ENCODE measurements at regions not wholly inside any gene's neighbourhood (a gene's known extent, or its start where the extent isn't known, plus 50 kb on each side); places are given as distances from the start of the nearest gene placed in this dataset.
A peak's percentile ranks its signal among the peaks of the same experiment; 100 is the strongest.

DNA sequence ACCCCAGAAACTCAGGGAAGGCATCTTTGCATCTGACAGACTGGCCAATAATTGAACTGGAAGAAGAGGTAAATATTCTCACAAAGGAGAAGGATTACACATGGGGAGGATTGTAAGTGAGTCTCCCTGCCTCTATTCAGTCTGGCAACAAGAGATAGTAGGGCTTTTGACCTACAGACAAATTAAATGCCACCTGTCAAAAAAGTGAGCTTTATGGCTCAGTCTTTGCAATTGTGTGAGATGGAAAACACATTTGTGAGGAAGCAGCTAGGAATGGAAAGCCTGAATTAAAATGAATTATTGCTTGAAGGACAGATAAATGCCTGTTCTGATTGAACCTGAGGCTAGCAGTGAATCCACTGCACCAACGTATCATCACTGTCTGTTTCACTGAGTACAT lies 173.3 kb upstream of the GOLIM4 start:
- H3K9me3 ChIP-seq (ENCODE audit: low read length): peaks cover 3% of the 10 kb centered on the region
- no peak overlapping the region for H3K4me3 ChIP-seq (ENCODE audit: low read length)
- no peak overlapping the region for H2AFZ ChIP-seq (ENCODE audit: low read depth, low read length)
- peaks cover 16% of the 10 kb centered on the region for H3K4me1 ChIP-seq (ENCODE audit: insufficient read depth, low read length)
- no peaks in the 10 kb centered on the region for H3K27me3 ChIP-seq (ENCODE audit: insufficient read depth, low read length)
- peaks cover 3% of the 10 kb centered on the region for H3K36me3 ChIP-seq (ENCODE audit: insufficient read depth, low read length)

DNA sequence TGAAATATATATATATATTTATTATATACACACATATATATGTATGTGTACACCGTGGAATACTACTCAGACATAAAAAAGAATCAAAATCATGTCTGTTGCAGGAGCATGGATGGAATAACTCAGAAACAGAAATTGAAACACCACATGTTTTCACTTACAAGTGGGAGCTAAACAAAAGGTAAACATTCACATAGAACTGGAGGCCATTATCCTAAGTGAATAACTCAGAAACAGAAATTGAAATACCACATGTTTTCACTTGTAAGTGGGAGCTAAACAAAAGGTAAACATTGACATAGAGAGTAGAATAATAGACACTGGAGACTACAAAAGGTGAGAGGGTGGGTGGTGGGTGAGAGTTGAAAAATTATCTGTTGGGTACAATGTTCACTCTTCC lies 171.5 kb upstream of the GOLIM4 start:
- H3K9me3 ChIP-seq (ENCODE audit: low read length): no peaks in the 10 kb centered on the region

DNA sequence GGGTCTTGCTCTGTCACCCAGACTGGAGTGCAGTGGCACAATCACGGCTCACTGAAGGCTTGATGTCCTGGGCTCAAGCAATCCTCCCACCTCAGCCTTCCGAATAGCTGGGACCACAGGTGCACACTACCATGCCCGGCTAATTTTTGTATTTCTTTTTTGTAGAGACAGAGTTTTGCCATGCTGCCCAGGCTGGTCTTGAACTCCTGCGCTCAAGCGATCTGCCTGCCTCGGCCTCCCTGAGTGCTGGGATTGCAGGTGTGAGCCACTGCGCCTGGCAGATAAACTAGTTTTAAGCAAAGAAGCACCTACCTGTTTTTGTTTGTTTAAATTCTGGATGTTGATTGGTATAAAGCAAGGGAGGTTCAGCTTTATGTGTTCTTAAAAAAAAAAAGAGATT lies 170.6 kb upstream of the GOLIM4 start:
- H3K9me3 ChIP-seq (ENCODE audit: low read length): no peaks in the 10 kb centered on the region
- H2AFZ ChIP-seq (ENCODE audit: low read depth, low read length): no peak overlapping the region
- peaks cover 3% of the 10 kb centered on the region for H3K36me3 ChIP-seq (ENCODE audit: insufficient read depth, low read length)
- H3K4me3 ChIP-seq (ENCODE audit: low read length): no peak overlapping the region
- no peaks in the 10 kb centered on the region for H3K27me3 ChIP-seq (ENCODE audit: insufficient read depth, low read length)
- H3K4me1 ChIP-seq (ENCODE audit: insufficient read depth, low read length): no peaks in the 10 kb centered on the region

More for the DNA sequence above, 171.5 kb upstream of the GOLIM4 start:
- Histone ChIP-seq H3K4me1 (ENCODE audit: insufficient read depth, low read length) (peaks cover 8% of the 10 kb centered on the region), H2AFZ (ENCODE audit: low read depth, low read length) (no peak overlapping the region), H3K36me3 (ENCODE audit: insufficient read depth, low read length) (peaks cover 3% of the 10 kb centered on the region), H3K27me3 (ENCODE audit: insufficient read depth, low read length) (no peaks in the 10 kb centered on the region), H3K4me3 (ENCODE audit: low read length) (no peak overlapping the region)

DNA sequence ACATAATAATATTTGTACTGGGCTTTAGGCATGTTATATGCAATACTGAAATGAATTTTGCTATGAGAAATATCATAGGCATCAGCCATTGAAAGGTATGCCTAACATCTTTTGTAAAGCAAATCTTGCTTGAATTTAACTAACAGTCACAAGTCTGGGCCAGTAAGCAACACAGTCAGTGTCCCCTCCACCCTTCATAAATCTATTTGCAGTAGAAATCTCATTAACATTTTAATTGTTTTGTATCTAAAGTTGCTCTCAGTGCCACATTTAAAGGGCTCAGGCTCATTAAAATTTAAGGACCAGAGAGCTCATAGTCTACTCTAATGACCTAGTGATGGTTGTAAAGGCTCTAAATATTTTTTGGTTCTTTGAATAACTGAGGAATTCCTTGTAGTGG lies 167.2 kb upstream of the GOLIM4 start:
- Histone ChIP-seq H3K9me3 (ENCODE audit: low read length) (no peaks in the 10 kb centered on the region), H2AFZ (ENCODE audit: low read depth, low read length) (no peak overlapping the region), H3K36me3 (ENCODE audit: insufficient read depth, low read length) (peaks cover 3% of the 10 kb centered on the region), H3K4me1 (ENCODE audit: insufficient read depth, low read length) (no peaks in the 10 kb centered on the region), H3K4me3 (ENCODE audit: low read length) (no peak overlapping the region), H3K27me3 (ENCODE audit: insufficient read depth, low read length) (no peaks in the 10 kb centered on the region)

DNA sequence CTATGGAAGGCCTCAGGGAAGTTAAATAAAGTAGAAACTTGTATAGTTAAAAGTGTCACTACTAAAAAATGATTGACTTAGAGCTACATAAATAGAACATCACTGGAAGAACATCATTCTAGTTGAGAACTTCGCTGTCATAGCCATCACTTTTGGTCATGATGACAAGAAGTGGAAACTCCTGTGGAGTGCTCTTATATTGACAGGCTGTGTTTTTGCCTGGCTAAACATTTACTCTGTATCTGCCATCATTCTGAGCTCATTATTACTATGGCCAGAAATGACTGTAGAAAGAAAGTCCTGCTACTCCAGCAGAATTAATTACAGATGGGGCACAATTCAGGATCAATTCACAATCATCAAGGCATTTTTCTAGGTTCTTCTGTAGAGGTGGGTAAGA lies 165.1 kb upstream of the GOLIM4 start:
- Histone ChIP-seq H2AFZ (ENCODE audit: low read depth, low read length) (no peak overlapping the region), H3K36me3 (ENCODE audit: insufficient read depth, low read length) (no peaks in the 10 kb centered on the region), H3K9me3 (ENCODE audit: low read length) (peaks cover 3% of the 10 kb centered on the region), H3K4me1 (ENCODE audit: insufficient read depth, low read length) (no peaks in the 10 kb centered on the region), H3K27me3 (ENCODE audit: insufficient read depth, low read length) (no peaks in the 10 kb centered on the region), H3K4me3 (ENCODE audit: low read length) (no peak overlapping the region)

DNA sequence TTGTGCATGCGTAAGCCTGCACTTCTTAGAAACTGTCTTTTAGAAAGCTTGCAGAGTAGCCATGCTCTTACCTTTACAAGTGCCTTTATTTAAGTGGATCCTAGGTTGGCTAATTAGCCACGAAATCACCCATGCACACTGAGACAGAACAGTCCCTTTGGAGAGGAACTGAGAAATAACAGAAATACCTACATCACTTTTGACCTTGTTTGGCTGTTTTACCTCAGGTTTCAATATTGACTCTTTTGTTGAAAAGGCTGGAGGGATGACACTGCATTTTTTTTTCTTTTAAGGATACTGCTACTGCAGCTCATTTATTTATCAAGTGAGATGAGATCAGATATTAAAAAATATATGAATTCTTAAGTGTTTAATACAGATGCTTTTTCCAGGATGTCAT lies 155.6 kb upstream of the GOLIM4 start:
- Histone ChIP-seq H3K4me3 (ENCODE audit: low read length) (peak overlapping the region; percentile 77), H3K9me3 (ENCODE audit: low read length) (peaks cover 18% of the 10 kb centered on the region), H2AFZ (ENCODE audit: low read depth, low read length) (no peak overlapping the region), H3K4me1 (ENCODE audit: insufficient read depth, low read length) (peaks cover 21% of the 10 kb centered on the region), H3K36me3 (ENCODE audit: insufficient read depth, low read length) (peaks cover 4% of the 10 kb centered on the region), H3K27me3 (ENCODE audit: insufficient read depth, low read length) (no peaks in the 10 kb centered on the region)

DNA sequence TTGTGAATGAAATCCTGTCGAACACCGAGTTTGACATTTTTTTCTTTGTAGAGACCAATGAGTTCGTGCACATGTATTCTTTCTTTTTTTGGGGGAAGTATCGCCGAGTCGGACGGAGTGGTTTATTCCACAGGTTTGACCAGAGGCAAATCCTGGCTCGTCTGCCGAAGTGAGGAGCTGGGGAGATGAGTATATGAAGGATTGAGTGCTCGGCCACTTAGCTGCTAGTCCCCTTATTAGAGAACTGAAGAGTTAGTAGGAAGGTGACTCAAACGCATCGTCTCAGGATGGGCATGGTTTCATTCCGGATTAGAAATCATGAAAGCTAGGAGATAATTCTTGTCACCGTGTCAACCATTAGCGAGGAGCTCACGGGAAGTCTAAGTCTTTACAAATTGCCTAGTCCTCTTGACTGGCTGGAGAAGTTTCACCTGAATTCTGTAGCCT lies 154.7 kb upstream of the GOLIM4 start:
- Histone ChIP-seq H3K36me3 (ENCODE audit: insufficient read depth, low read length) (peaks cover 4% of the 10 kb centered on the region), H2AFZ (ENCODE audit: low read depth, low read length) (peak overlapping the region; percentile 92), H3K4me1 (ENCODE audit: insufficient read depth, low read length) (peaks cover 21% of the 10 kb centered on the region), H3K4me3 (ENCODE audit: low read length) (peak overlapping the region; percentile 77), H3K27me3 (ENCODE audit: insufficient read depth, low read length) (no peaks in the 10 kb centered on the region), H3K9me3 (ENCODE audit: low read length) (peaks cover 11% of the 10 kb centered on the region)

DNA sequence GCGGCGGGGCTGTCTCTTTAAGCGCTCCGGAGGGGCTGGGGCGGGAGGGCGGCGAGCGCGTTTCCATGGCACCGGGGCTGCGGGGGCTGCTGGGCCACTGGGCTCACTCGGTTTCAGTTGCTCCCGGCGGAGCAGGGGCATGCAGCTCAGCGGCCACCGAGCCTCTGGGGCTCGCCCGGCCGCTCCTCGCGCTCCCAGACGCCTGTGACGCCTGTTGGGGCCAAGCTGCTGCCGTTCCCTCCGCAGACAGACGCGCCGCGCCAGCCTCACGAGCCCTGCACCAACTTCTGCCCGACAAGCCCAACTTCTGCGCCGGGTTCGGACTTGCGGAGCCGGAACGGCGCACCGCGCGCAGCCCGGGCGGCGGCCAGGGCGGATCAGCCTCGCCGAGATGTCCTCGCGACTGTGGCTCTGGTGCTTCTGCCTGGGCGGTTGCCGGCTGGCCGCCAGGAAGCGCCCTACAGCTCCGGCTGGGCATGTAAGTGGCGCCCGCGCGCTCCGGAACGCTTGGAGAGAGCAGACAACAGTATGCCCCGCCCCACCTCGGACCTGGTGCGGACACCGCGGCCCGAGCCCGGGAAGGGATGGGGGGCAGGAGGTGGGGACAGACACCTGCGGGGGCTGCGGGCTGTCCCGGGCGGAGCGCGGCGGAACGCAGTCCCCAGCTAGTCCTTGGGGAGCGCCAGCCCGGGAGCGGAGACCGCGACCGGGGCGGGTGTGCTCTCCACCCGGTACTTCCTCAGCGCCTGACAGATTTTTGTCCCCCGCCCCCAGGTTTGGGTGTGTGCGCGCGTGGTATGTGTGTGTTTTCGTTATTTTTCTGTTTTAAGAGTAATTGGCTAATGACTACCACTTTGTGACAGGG lies 154.1 kb upstream of the GOLIM4 start:
- H3K27me3 ChIP-seq (ENCODE audit: insufficient read depth, low read length): no peaks in the 10 kb centered on the region
- peak overlapping the region; percentile 92 for H2AFZ ChIP-seq (ENCODE audit: low read depth, low read length)
- H3K4me3 ChIP-seq (ENCODE audit: low read length): peak overlapping the region; percentile 77

DNA sequence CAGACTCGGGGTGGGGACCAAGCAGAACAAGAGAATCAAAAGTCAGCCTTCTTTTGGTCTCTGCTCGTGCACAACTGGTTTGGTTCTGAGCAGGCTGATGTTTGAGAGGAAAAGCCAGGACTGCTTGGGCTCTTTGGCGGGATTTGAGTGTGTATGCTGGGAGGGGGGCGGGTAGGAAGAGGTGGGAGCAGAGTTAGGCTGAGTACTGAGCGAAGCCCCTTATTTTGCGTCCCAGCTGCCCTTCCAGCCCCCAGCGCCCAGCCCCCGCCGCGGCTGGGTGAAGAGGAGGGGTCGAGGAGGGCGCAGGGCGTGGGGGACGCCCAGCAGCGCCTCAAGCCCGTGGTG lies 153.5 kb upstream of the GOLIM4 start:
- no peaks in the 10 kb centered on the region for H3K36me3 ChIP-seq (ENCODE audit: insufficient read depth, low read length)
- H3K4me1 ChIP-seq (ENCODE audit: insufficient read depth, low read length): peaks cover 21% of the 10 kb centered on the region
- H3K27me3 ChIP-seq (ENCODE audit: insufficient read depth, low read length): no peaks in the 10 kb centered on the region
- peaks cover 3% of the 10 kb centered on the region for H3K9me3 ChIP-seq (ENCODE audit: low read length)
- peak overlapping the region; percentile 77 for H3K4me3 ChIP-seq (ENCODE audit: low read length)
- H2AFZ ChIP-seq (ENCODE audit: low read depth, low read length): peak overlapping the region; percentile 92

More for the DNA sequence above, 154.1 kb upstream of the GOLIM4 start:
- Histone ChIP-seq H3K9me3 (ENCODE audit: low read length) (peaks cover 5% of the 10 kb centered on the region), H3K4me1 (ENCODE audit: insufficient read depth, low read length) (peaks cover 21% of the 10 kb centered on the region), H3K36me3 (ENCODE audit: insufficient read depth, low read length) (peaks cover 2% of the 10 kb centered on the region)

DNA sequence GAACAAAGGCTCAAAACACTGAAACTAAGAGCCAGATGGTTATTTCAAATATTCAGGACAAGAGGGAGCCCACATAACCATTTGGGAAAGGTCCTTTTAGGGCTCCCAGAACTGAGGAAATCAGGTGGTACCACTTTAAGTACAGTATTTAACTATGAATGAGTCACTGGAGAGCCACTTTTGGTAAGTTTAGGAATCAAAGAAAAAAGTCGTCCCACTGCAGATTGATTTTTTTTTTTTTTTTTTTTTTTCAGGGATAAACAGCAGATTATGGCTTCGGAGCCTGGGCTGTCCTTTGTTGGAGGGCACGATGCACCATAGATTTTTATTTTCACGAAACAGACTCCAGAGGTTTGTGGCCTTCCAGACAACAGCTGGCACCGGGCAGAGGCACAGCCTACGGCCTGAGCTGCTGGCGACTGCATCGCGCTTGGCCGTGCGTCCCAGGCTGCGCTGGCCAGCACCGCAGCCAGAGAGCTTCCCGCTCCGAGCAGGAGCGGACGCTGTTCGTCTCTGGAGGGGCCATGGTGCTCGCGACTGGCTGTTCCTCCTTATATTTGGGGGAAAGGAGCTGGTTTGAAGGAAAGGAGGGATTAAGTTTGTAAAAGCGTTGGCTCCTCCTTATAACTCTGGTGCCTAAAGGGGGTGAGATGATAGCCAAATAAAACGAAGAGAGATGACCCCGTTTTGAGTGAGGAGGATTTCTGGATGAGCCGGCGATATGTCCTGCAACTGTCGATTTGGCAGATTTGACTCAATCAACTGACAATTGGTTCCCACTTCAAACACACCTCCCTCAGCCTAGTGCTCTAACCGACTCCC lies 152.9 kb upstream of the GOLIM4 start:
- Histone ChIP-seq H3K27me3 (ENCODE audit: insufficient read depth, low read length) (no peaks in the 10 kb centered on the region), H3K4me1 (ENCODE audit: insufficient read depth, low read length) (peaks cover 21% of the 10 kb centered on the region), H3K9me3 (ENCODE audit: low read length) (peaks cover 3% of the 10 kb centered on the region)

DNA sequence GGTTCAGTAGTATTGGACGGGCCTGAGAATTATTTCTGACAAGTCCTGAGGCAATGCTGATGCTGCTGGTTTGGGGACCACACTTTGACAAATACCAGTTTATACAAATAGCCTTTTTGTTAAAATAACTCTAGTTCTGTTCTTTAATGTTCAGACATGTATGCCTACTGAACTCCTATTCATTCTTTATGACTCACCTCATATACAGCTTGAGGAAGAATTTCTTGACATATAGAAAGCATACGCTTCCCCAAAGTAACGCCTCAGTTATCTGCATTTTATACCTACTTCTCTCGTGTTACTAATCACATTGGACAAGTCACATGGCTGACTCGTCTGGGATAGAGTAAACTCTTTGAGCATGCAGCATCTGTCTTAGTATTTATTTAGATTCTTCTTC lies 145.4 kb upstream of the GOLIM4 start:
- no peaks in the 10 kb centered on the region for H3K27me3 ChIP-seq (ENCODE audit: insufficient read depth, low read length)
- no peak overlapping the region for H2AFZ ChIP-seq (ENCODE audit: low read depth, low read length)
- no peak overlapping the region for H3K4me3 ChIP-seq (ENCODE audit: low read length)
- H3K36me3 ChIP-seq (ENCODE audit: insufficient read depth, low read length): no peaks in the 10 kb centered on the region
- H3K4me1 ChIP-seq (ENCODE audit: insufficient read depth, low read length): no peaks in the 10 kb centered on the region
- peaks cover 1% of the 10 kb centered on the region for H3K9me3 ChIP-seq (ENCODE audit: low read length)

More for the DNA sequence above, 152.9 kb upstream of the GOLIM4 start:
- H3K36me3 ChIP-seq (ENCODE audit: insufficient read depth, low read length): no peaks in the 10 kb centered on the region
- peak overlapping the region; percentile 92 for H2AFZ ChIP-seq (ENCODE audit: low read depth, low read length)
- H3K4me3 ChIP-seq (ENCODE audit: low read length): peak overlapping the region; percentile 77

DNA sequence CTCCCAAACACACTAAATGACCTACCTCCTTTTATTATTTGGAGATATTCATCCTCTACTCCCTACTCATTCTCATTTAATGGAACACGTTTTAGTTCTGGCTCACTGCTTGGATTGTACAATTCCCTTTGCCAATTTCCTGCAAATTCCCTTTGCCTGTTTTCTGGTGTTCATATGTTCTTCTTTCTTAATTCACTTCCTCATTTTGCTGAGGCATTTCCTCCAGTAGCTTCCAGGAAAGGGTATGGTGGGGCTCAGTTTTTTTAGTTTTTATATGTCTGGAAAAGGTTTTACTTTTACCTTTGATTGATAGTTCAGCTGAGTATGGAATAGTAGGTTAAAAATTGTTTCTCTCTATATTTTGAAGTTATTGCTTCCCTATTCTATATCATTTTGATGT lies 143.6 kb upstream of the GOLIM4 start:
- H3K4me3 ChIP-seq (ENCODE audit: low read length): no peak overlapping the region
- H3K36me3 ChIP-seq (ENCODE audit: insufficient read depth, low read length): no peaks in the 10 kb centered on the region
- peaks cover 1% of the 10 kb centered on the region for H3K9me3 ChIP-seq (ENCODE audit: low read length)
- no peaks in the 10 kb centered on the region for H3K27me3 ChIP-seq (ENCODE audit: insufficient read depth, low read length)
- no peaks in the 10 kb centered on the region for H3K4me1 ChIP-seq (ENCODE audit: insufficient read depth, low read length)
- no peak overlapping the region for H2AFZ ChIP-seq (ENCODE audit: low read depth, low read length)

DNA sequence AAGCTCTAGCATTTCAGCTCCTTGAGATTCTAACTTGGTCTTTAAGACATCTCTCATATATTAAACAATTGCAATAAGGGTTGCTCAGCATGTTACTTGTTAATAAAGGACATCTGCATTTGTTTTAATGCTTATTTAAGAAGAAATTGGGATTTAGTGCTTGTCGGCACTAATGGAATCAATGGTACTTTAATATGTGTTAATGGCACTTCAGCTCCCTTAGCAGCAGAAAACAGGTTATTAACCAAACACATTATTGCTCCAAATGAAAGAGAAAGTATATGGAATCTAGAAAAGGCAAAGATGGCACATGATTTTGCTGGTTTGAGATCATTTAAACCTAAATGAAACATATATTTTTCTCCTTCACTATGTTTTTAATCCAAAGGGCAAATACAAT lies 137.3 kb upstream of the GOLIM4 start:
- Histone ChIP-seq H2AFZ (ENCODE audit: low read depth, low read length) (no peak overlapping the region), H3K4me1 (ENCODE audit: insufficient read depth, low read length) (no peaks in the 10 kb centered on the region), H3K36me3 (ENCODE audit: insufficient read depth, low read length) (no peaks in the 10 kb centered on the region), H3K9me3 (ENCODE audit: low read length) (no peaks in the 10 kb centered on the region), H3K4me3 (ENCODE audit: low read length) (no peak overlapping the region), H3K27me3 (ENCODE audit: insufficient read depth, low read length) (no peaks in the 10 kb centered on the region)
